GM12878 (cell line): ENCODE measurements at regions not wholly inside any gene's neighbourhood (a gene's known extent, or its start where the extent isn't known, plus 50 kb on each side); places are given as distances from the start of the nearest gene placed in this dataset.

Experiments
- CEBPB ChIP-seq, 2 experiments: fragments of 150-350 bp in 1 of 2; IDR thresholded peaks; 2 replicates each; pipeline ENCODE4 v1.6.1; 2012 to 2014; ENCODE audit warnings: low read depth in 2 of 2, low read length in 2 of 2, borderline replicate concordance in 1 of 2, inconsistent platforms in 1 of 2
- EZH2 ChIP-seq: IDR thresholded peaks from 2 replicates; pipeline ENCODE4 v1.6.1; 2012; ENCODE audit warnings: low read depth, mild to moderate bottlenecking, control low read depth, inconsistent platforms, low read length, borderline replicate concordance; ENCODE audit not compliant: control insufficient read depth
- TAF1 ChIP-seq: IDR thresholded peaks from 2 replicates; pipeline ENCODE4 v1.6.1; 2011; ENCODE audit warnings: mild to moderate bottlenecking, low read depth, low read length, borderline replicate concordance
- TCF12 ChIP-seq: IDR thresholded peaks from 2 replicates; pipeline ENCODE4 v1.6.1; 2011; ENCODE audit warnings: low read depth, mild to moderate bottlenecking, low read length
- TF ChIP-seq, protein P1 (sequence below): fragments of 450-650 bp; IDR thresholded peaks from 2 replicates; pipeline ENCODE4 v1.6.1; 2017; ENCODE audit warnings: mild to moderate bottlenecking
- TF ChIP-seq, protein P2 (sequence below), 3 experiments: IDR thresholded peaks in 2 of 3; conservative IDR thresholded peaks in 1 of 3; 2 replicates each; pipeline ENCODE4 v1.5.1; 2011; ENCODE audit warnings: low read depth in 3 of 3, low read length in 3 of 3, mild to moderate bottlenecking in 3 of 3, control low read depth in 2 of 3, moderate library complexity in 2 of 3, inconsistent platforms in 1 of 3, mixed read lengths in 1 of 3; ENCODE audit not compliant: control insufficient read depth in 2 of 3, insufficient read depth in 1 of 3; ENCODE audit errors: extremely low read depth in 1 of 3
- TF ChIP-seq, protein P3 (sequence below): IDR thresholded peaks from 2 replicates; pipeline ENCODE4 v1.6.1; 2011; ENCODE audit warnings: borderline replicate concordance, low read depth, mild to moderate bottlenecking, moderate library complexity, mixed read lengths, low read length; ENCODE audit not compliant: insufficient read depth; ENCODE audit errors: extremely low read length

DNA sequence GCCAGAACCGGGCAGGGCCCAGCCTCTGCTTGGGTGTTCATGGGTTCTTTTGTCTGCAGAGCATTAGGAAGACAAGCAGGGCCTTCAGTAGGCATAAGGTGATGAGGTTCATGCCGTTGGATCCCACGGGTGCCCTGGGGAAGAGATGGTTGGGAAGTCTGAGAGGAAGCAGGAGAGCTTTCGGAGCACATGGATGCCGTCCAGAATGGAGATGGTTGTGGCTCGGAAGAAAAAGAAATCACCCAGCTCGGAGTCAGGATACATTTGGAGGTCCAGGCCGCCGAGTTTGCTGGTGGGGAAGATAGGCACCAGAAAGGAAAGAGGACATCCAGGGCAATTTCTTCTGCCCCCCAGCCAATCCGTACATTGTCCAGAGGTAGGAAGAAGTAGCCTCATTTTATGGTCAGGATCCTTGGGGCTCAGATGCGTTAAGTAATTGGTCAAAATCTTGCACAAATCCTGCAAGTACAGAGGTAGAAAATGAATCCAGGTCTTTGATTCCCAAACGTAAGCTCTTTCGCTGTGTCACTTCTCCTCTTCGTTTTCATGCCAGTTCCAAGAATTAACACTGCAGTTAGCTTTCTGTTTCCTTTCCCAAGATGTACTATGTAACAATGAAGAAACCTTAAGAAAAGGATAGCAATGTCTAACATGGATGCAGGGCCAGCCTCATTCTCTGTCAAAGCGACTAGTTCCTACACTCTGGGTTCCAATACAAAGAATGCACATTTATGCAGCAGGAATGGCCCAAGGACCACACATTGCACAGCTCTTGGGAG is 147.8 kb upstream of the KLF6 start:
- TF ChIP-seq, protein P1, sequence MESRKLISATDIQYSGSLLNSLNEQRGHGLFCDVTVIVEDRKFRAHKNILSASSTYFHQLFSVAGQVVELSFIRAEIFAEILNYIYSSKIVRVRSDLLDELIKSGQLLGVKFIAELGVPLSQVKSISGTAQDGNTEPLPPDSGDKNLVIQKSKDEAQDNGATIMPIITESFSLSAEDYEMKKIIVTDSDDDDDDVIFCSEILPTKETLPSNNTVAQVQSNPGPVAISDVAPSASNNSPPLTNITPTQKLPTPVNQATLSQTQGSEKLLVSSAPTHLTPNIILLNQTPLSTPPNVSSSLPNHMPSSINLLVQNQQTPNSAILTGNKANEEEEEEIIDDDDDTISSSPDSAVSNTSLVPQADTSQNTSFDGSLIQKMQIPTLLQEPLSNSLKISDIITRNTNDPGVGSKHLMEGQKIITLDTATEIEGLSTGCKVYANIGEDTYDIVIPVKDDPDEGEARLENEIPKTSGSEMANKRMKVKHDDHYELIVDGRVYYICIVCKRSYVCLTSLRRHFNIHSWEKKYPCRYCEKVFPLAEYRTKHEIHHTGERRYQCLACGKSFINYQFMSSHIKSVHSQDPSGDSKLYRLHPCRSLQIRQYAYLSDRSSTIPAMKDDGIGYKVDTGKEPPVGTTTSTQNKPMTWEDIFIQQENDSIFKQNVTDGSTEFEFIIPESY: no peak
- TF ChIP-seq EZH2 (no peak), TAF1 (no peak), TCF12 (no peak), CEBPB (IDR thresholded peaks at IDR 0.05; ENCODE audit: borderline replicate concordance in 1 of 2, low read depth in 2 of 2, low read length in 2 of 2) (no peak)
- TF ChIP-seq, protein P2, sequence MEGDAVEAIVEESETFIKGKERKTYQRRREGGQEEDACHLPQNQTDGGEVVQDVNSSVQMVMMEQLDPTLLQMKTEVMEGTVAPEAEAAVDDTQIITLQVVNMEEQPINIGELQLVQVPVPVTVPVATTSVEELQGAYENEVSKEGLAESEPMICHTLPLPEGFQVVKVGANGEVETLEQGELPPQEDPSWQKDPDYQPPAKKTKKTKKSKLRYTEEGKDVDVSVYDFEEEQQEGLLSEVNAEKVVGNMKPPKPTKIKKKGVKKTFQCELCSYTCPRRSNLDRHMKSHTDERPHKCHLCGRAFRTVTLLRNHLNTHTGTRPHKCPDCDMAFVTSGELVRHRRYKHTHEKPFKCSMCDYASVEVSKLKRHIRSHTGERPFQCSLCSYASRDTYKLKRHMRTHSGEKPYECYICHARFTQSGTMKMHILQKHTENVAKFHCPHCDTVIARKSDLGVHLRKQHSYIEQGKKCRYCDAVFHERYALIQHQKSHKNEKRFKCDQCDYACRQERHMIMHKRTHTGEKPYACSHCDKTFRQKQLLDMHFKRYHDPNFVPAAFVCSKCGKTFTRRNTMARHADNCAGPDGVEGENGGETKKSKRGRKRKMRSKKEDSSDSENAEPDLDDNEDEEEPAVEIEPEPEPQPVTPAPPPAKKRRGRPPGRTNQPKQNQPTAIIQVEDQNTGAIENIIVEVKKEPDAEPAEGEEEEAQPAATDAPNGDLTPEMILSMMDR (IDR thresholded peaks at IDR 0.05 in 2 of 3, conservative IDR thresholded peaks at IDR 0.05 in 1 of 3; ENCODE audit: control insufficient read depth in 2 of 3, extremely low read depth in 1 of 3, insufficient read depth in 1 of 3, low read depth in 3 of 3, low read length in 3 of 3): no peak
- TF ChIP-seq, protein P3, sequence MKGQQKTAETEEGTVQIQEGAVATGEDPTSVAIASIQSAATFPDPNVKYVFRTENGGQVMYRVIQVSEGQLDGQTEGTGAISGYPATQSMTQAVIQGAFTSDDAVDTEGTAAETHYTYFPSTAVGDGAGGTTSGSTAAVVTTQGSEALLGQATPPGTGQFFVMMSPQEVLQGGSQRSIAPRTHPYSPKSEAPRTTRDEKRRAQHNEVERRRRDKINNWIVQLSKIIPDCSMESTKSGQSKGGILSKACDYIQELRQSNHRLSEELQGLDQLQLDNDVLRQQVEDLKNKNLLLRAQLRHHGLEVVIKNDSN: no peak
